GM19395 (cell line): ENCODE measurements at regions not wholly inside any gene's neighbourhood (a gene's known extent, or its start where the extent isn't known, plus 50 kb on each side); places are given as distances from the start of the nearest gene placed in this dataset.
A peak's percentile ranks its signal among the peaks of the same experiment; 100 is the strongest.

Experiments used
- ATAC-seq: cut with Tn5 transposase; IDR thresholded peaks from one replicate; pipeline ENCODE4 v1.9.1; 2021; ENCODE audit warnings: mild to moderate bottlenecking, moderate library complexity; ENCODE audit not compliant: unreplicated experiment

GRCh38 chr15:39429898-39430357 is 151.0 kb upstream of the THBS1 start:
- ATAC-seq, result peak; percentile 46

GRCh38 chr15:39430389-39430788 is 150.5 kb upstream of the THBS1 start:
- ATAC-seq, result no peak

- ATAC-seq, result no peak
Measured at GRCh38 chr15:39431376-39431775, 149.5 kb upstream of the THBS1 start.

- no peak for ATAC-seq
Measured at GRCh38 chr15:39432026-39432425, 148.9 kb upstream of the THBS1 start.

- no peak for ATAC-seq
Measured at GRCh38 chr15:39432912-39433348, 147.9 kb upstream of the THBS1 start.

- ATAC-seq, result no peak
Measured at GRCh38 chr15:39433376-39433775, 147.5 kb upstream of the THBS1 start.

- no peak for ATAC-seq
Measured at GRCh38 chr15:39434163-39434562, 146.7 kb upstream of the THBS1 start.

- no peak for ATAC-seq
Measured at GRCh38 chr15:39434751-39435238, 146.1 kb upstream of the THBS1 start.

- no peak for ATAC-seq
Measured at GRCh38 chr15:39435244-39435643, 145.6 kb upstream of the THBS1 start.

GRCh38 chr15:39438260-39438659 is 142.6 kb upstream of the THBS1 start:
- ATAC-seq, result no peak

- no peak for ATAC-seq
Measured at GRCh38 chr15:39438799-39439592, 141.9 kb upstream of the THBS1 start.

- ATAC-seq, result no peak
Measured at GRCh38 chr15:39442898-39443297, 138.0 kb upstream of the THBS1 start.

- ATAC-seq, result no peak
Measured at GRCh38 chr15:39443659-39444219, 137.1 kb upstream of the THBS1 start.

GRCh38 chr15:39444735-39445470 is 136.0 kb upstream of the THBS1 start:
- ATAC-seq, result no peak

GRCh38 chr15:39445931-39446330 is 134.9 kb upstream of the THBS1 start:
- ATAC-seq, result no peak

GRCh38 chr15:39447346-39447745 is 133.5 kb upstream of the THBS1 start:
- ATAC-seq, result no peak

GRCh38 chr15:39447881-39448280 is 133.0 kb upstream of the THBS1 start:
- ATAC-seq, result no peak

GRCh38 chr15:39448409-39448808 is 132.5 kb upstream of the THBS1 start:
- ATAC-seq, result no peak

- no peak for ATAC-seq
Measured at GRCh38 chr15:39451121-39451688, 129.7 kb upstream of the THBS1 start.

- ATAC-seq, result no peak
Measured at GRCh38 chr15:39451871-39452270, 129.0 kb upstream of the THBS1 start.

- peak; percentile 93 for ATAC-seq
Measured at GRCh38 chr15:39453620-39454019, 127.3 kb upstream of the THBS1 start.
